GM10847 (cell line): ENCODE measurements at regions not wholly inside any gene's neighbourhood (a gene's known extent, or its start where the extent isn't known, plus 50 kb on each side); places are given as distances from the start of the nearest gene placed in this dataset.

Source experiments
- POLR2A ChIP-seq: IDR thresholded peaks from 2 replicates; pipeline ENCODE4 v1.6.1; 2011; ENCODE audit not compliant: insufficient read length; ENCODE audit errors: extremely low read depth

DNA sequence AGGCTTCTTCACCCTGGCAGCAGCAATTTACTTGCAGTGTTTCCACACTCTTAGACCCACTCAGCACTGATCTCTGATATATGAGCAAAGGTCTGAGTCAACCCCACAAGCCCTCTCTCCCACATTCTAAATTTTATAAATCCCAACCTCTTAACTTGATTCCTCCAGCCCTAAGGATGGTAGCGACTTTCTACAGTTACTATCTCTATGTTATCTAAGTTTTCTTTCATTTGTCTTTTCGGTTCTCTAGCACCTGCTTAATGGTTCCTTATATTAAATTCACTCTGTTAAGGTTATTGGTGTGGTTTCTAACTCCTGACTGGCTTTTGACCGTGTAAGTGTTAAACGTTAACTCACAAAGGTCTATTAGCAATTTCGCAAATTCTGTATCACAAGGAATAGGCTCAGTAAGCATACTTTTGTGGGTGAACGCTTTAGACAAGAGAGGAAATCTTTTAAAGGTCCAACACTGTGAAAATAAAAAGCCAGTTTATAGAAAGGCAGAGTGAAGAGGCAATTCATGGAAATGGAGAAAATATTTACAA lies 99.3 kb downstream of the DLEU7 start:
- no peak for TF ChIP-seq POLR2A

DNA sequence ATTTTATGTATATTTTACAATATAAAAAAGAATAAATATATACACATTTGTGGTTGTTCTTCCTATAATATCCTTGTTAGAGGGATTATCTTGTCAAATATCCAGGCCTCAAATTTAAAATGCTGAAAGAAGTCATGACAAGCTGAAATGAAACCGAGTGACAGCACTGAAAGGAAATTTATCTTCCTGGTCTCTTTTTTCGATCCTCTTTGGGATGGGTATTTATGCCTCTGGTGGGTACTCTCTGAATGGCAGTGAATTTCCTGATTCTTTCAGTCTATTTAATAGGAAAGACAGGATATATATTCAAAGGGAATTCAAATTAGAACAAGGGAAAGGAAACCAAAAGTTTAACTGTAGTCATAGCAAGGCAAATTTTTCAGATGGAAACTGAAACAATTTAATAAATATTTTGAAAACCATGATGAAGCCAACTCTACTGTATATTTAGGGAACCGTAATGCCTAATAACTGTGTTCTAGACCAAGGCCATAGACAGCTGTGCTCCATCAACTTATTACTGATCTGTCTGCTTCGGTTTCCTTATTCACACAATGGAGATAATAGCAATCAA lies 97.9 kb downstream of the DLEU7 start:
- no peak for TF ChIP-seq POLR2A

DNA sequence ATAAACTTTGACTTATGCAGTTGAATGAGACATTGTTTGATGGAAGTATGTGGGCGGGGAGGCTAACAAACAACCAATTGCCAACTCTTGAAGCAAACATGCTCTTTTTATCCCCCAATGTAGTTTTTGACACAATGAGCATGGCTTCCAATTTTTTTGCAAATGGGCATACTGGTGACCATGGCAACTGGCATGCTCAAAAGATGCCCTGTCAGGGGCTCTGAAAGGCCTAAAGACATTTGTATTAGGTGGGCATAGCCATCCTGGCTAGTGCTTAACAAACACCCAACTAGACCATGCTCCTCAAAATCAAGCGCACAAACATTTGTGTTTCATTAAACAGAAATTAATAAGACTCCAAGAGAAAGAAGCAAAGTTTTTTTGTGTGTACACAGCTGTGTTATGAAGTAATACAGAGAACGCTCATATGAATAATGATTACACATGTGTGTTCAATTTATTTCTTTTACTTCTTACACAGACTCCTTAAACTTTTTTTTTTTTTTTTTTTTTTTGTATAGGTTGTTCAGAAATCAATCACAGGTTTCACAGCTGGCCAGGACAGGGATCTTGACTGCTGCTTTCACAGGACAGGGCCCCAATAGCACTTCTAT lies 95.6 kb downstream of the DLEU7 start:
- no peak for TF ChIP-seq POLR2A

DNA sequence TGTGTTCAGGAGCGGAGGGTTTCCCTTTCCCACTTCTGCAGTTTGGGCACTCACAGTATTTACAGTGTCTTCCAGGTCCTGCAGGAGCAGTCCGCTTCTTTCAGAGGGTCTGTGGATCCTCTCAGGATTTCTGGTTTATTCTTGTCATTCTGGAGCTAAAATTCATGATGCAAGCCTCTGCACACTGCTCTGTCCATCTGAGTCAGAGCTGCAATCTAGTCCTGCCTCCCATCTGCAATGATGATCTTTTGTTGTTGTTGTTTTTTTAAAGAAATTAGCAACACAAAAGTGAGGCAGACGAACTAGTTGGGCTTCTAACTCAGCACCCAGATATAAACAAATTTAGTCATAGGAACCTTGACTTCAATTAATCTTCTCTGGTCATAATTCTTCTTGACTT lies 86.5 kb downstream of the DLEU7 start:
- no peak for TF ChIP-seq POLR2A

DNA sequence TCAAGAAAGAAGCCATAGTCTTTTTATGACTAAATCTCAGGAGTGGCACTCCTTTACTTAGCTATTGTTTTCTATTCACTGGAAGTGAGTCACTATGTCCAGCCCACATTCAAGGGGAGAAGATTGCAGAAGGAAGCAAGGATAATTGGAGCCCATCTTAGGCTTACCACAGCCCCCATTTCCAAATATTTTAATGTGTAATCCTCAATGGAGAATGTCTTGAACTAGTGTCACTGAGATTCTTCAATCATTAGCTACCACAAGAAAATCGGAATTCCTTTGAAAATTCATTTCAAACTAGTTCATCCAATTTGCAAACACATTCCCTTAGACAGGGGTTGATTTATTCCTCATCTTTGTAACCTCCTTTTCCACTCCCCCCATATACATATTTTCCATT lies 84.7 kb downstream of the DLEU7 start:
- TF ChIP-seq POLR2A: no peak

DNA sequence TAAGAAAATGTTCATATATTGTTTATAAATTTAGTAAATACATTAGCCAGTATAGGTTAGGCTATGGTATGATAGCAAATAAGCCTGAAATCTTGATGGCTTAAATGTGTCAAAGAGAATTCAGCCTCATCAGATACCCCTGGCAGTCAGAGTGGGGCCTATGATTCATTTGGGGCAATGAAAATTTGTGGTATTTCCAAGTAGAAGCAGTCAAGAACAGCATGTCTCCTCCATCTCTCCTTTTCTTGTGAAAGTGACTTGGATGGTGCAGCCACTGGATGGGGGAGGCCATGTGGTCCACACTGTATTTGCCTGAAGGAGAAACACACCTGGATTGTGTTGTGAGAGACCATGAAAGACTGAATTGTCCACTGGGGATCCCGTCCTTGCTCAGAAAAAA lies 82.7 kb downstream of the DLEU7 start:
- no peak for TF ChIP-seq POLR2A

DNA sequence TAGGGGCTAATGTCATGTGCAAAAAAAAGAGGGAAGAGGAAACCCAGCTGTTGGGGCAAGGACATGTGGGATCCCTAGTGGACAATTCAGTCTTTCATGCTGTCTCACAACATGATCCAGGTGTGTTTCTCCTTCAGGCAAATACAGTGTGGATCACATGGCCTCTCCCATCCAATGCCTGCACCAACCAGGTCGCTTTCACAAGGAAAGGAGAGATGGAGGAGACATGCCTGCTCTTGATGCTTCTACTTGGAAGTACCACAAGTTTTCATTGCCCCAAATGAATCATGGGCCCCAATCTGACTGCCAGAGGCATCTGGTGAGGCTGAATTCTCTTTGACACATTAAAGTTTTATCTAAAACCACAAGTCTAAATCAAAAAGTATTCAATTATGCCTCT lies 82.1 kb downstream of the DLEU7 start:
- no peak for TF ChIP-seq POLR2A

DNA sequence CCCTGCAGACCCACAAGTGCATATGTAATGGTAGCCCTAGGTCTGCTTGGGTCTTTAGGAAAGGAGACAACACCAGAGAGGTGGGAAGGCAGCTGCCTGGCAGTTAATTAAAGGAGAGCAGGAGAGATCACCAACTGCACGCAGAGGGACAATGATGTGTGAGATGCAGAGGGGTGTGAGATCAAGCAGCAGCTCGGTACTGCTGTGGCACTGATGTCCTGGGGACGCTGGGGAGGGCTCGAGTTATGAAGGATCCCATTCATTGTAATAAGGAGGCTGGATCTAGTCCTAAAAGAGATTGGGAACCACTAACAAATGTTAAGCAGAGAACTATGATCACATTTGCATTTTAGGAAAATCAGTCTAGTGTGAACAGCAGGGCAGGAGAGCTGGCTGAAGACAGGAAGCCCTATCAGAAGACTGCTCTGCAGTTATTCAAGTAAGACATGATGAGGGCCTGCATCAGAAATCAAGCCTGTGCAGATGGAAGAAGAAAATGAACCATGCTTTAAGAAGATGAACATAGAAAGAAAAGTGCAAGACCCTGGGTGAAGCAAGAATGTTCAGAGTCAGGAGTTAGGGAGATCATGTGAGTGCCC lies 80.4 kb downstream of the DLEU7 start:
- TF ChIP-seq POLR2A: no peak

DNA sequence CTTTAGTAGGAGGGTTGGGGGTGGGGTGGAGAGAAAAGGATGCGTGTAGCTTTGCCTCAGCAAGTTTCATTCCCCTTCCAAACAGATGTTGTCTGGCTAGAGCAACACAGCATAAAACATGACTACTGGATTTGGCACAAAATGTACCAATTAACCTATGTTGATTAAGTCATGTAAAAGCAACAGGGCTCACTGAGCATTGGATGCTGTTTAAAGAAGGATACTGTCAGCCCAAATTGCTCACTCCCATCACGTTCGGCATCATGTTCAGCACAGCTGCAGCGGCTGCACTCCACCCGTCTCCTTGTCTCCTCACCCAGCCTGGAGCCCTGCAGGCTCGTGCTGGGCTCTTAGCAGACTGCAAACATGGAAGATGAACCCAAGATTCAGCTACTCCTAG lies 77.5 kb downstream of the DLEU7 start:
- TF ChIP-seq POLR2A: no peak

DNA sequence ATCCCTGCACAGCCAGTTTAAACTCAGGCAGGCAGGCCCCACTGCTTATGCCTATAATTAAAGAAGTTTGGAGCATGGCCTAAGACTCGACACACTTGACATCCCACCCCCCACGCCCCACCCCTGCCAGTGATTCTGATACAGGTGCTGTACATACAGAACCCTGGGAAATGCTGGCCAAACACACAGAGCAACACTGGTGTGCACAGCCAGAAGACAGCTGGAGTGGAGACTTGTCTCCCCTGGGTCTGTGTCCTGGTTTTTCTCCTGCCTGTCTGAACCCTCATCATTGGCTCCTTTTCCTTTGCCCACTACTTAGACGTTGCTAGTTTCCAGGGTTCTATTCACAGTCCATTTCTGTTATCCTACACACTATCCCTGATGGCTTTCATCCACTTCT lies 76.8 kb downstream of the DLEU7 start:
- no peak for TF ChIP-seq POLR2A
